ENCODE measurements at regions not wholly inside any gene's neighbourhood (a gene's known extent, or its start where the extent isn't known, plus 50 kb on each side); places are given as distances from the start of the nearest gene placed in this dataset.

DNA sequence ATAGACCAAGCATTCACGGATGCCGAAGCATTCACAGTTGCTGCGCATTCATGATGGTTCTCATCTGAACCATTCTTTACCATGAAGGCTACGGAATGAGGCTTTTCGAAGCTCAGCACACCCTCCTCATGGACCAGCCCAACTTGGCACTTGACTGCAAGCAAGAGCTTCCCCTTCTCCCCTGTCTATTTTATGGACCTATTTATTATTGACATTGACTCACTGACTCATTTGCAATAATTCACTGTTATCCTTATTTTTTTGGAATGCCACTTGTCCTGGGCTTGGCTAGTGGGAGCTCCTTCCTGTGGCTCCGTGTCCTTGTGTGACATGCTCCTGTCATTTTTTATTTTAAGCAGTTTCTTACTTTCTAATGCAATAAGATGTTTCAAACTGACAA is 51.5 kb upstream of the ICE1 start:
- WGBS, 2 experiments (ENCODE audit: extremely low coverage in 1 of 2, insufficient coverage in 1 of 2, insufficient read length in 1 of 2, insufficient replicate concordance in 2 of 2, low coverage in 1 of 2, low lambda C conversion rate in 2 of 2, missing lambda C conversion rate in 1 of 2), result 96% methylated on average over 6 of the region's 6 CpGs; no CpG with 5 or more reads in 1 of the 2 experiments
- CTCF ChIA-PET (ENCODE audit: partially characterized antibody), result no interaction called here
- H3K56ac ChIP-seq (replicated peaks; ENCODE audit: insufficient read length, low read depth, low read length), result no peak overlapping the region
- TF ChIP-seq CBX5 (IDR thresholded peaks at IDR 0.05; ENCODE audit: low read depth, low read length), result no peak
- TF ChIP-seq RNF2 (IDR thresholded peaks at IDR 0.05; ENCODE audit: borderline replicate concordance, low read depth, low read length, missing control alignments, poor library complexity, severe bottlenecking), result no peak
- TF ChIP-seq BCL11A (IDR thresholded peaks at IDR 0.05; ENCODE audit: low read depth in 2 of 2, low read length in 2 of 2), result no peak
- TF ChIP-seq BACH1 (IDR thresholded peaks at IDR 0.05; ENCODE audit: low read length), result no peak
- no peak for TF ChIP-seq POU5F1 (IDR thresholded peaks at IDR 0.05; ENCODE audit: low read depth, low read length)
- no peak for TF ChIP-seq SRF (IDR thresholded peaks at IDR 0.05; ENCODE audit: low read depth, low read length)
- TF ChIP-seq TAF7 (optimal IDR thresholded peaks at IDR 0.05; ENCODE audit: borderline replicate concordance, low read depth, low read length), result no peak
- TF ChIP-seq RXRA (IDR thresholded peaks at IDR 0.05; ENCODE audit: insufficient read depth, low read depth, low read length), result no peak
- no peak for TF ChIP-seq TEAD4 (IDR thresholded peaks at IDR 0.05; ENCODE audit: low read depth, low read length)
- TF ChIP-seq TCF12 (IDR thresholded peaks at IDR 0.05; ENCODE audit: low read depth, low read length), result no peak
- no peak for TF ChIP-seq RFX5 (IDR thresholded peaks at IDR 0.05; ENCODE audit: borderline replicate concordance, low read depth, low read length)
- TF ChIP-seq NRF1 (IDR thresholded peaks at IDR 0.05; ENCODE audit: low read depth, low read length), result no peak
- no peak for TF ChIP-seq CEBPB (IDR thresholded peaks at IDR 0.05; ENCODE audit: low read depth, low read length)
- TF ChIP-seq JUND (IDR thresholded peaks at IDR 0.05; ENCODE audit: low read length), result no peak
- TF ChIP-seq KDM5A (IDR thresholded peaks at IDR 0.05; ENCODE audit: low read length), result no peak
- no peak for TF ChIP-seq GABPA (IDR thresholded peaks at IDR 0.05; ENCODE audit: borderline replicate concordance, insufficient read depth, low read length)

More for the DNA sequence above, 51.5 kb upstream of the ICE1 start:
- Histone ChIP-seq H3K4me2 (ENCODE audit: insufficient read depth in 1 of 2, low read depth in 2 of 2, low read length in 2 of 2) (no peak overlapping the region), H3K4me1 (replicated peaks in 1 of 4; ENCODE audit: control insufficient read depth in 3 of 4, insufficient read depth in 4 of 4, low read length in 3 of 4) (peaks cover 0 to 4% (median 1%) of the 10 kb centered on the region in 4 experiments; a peak in 2 of 7 replicates), H2AK5ac (ENCODE audit: low read depth, low read length) (no peak overlapping the region), H3K4me3 (ENCODE audit: extremely low read depth in 1 of 4, insufficient read depth in 2 of 4, low read depth in 3 of 4, low read length in 4 of 4) (no peak overlapping the region), H2BK5ac (ENCODE audit: low read depth, low read length) (no peak overlapping the region), H3K36me3 (ENCODE audit: control insufficient read depth in 2 of 4, insufficient read depth in 4 of 4, low read length in 3 of 4) (no peaks in the 10 kb centered on the region), H3K9ac (replicated peaks in 1 of 4; ENCODE audit: extremely low read depth in 1 of 4, low read depth in 3 of 4, low read length in 3 of 4) (no peak overlapping the region), H3K14ac (ENCODE audit: insufficient read length) (no peak overlapping the region), H4K5ac (ENCODE audit: insufficient read length, low read depth, low read length) (no peak overlapping the region), H2BK15ac (ENCODE audit: low read length) (no peak overlapping the region), H3K9me3 (ENCODE audit: insufficient read depth in 2 of 2, low read depth in 1 of 2, low read length in 1 of 2) (no peaks in the 10 kb centered on the region), H2AFZ (ENCODE audit: low read length) (no peak overlapping the region), H3K23ac (ENCODE audit: insufficient read length) (no peak overlapping the region), H3K18ac (ENCODE audit: extremely low read depth, low read length) (no peak overlapping the region), H2BK20ac (ENCODE audit: low read length) (no peak overlapping the region), H2BK12ac (ENCODE audit: low read depth, low read length) (no peak overlapping the region), H4K91ac (replicated peaks; ENCODE audit: insufficient read length, low read length) (no peak overlapping the region), H3K27me3 (replicated peaks in 1 of 4; ENCODE audit: control insufficient read depth in 3 of 4, extremely low read depth in 1 of 4, insufficient read depth in 3 of 4, low read length in 3 of 4) (no peaks in the 10 kb centered on the region), H3K23me2 (ENCODE audit: low read depth, low read length) (no peaks in the 10 kb centered on the region), H3K79me1 (ENCODE audit: low read depth, low read length) (no peaks in the 10 kb centered on the region), H4K8ac (ENCODE audit: extremely low read depth, insufficient read depth, low read length) (no peak overlapping the region), H4K20me1 (replicated peaks in 1 of 2; ENCODE audit: control insufficient read depth in 1 of 2, insufficient read depth in 2 of 2, low read length in 2 of 2) (no peaks in the 10 kb centered on the region), H2BK120ac (replicated peaks; ENCODE audit: low read depth, low read length) (no peak overlapping the region), H3K27ac (ENCODE audit: low read depth, low read length) (no peak overlapping the region), H3K79me2 (ENCODE audit: control insufficient read depth in 1 of 2, insufficient read depth in 2 of 2, low read length in 2 of 2) (no peaks in the 10 kb centered on the region), H3K4ac (replicated peaks; ENCODE audit: insufficient read length, low read depth, low read length) (no peak overlapping the region)
- FAIRE-seq, result no peak
- DNase-seq (ENCODE audit: low read depth in 1 of 2, low spot score in 2 of 2), result no peak
- POLR2A ChIA-PET (ENCODE audit: partially characterized antibody), result no interaction called here

Data from H1 (cell line).